ENCODE measurements at regions not wholly inside any gene's neighbourhood (a gene's known extent, or its start where the extent isn't known, plus 50 kb on each side); places are given as distances from the start of the nearest gene placed in this dataset.

DNA sequence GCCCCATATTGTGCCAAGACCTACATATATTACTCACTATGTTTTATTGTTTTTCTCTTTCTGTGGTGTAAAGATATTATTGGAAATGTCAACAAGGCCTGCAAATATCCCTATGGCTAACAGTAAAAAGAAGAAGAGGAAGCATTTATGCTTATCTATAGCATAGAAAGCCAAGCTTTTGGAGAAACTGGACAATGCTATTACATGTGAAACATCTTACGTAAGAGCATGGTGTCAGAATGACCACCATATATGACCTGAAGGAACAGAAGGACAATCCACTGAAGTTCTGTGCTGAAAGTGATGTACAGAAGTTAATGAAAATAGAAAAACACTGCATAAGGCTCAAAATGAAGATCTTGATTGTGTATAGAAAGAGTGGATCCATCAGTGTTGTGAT is 145.2 kb downstream of the KCTD12 start:
- TF ChIP-seq ZBTB33 (IDR thresholded peaks at IDR 0.05) = no peak
- no peak for TF ChIP-seq REST (IDR thresholded peaks at IDR 0.05)
- no peak for TF ChIP-seq CTCF (IDR thresholded peaks at IDR 0.05; ENCODE audit: low read depth, low read length, missing input control)

Data from liver (tissue), 2 donors.